UCSD-AML1 (cell line): ENCODE measurements at regions not wholly inside any gene's neighbourhood (a gene's known extent, or its start where the extent isn't known, plus 50 kb on each side); places are given as distances from the start of the nearest gene placed in this dataset.

Experiments
- DNase-seq: peaks from one replicate; lab custom pipeline; 2025; ENCODE audit not compliant: unreplicated experiment; lab: John Stamatoyannopoulos, UW

GRCh38 chr9:108180541-108180940 is 675.2 kb downstream of the ACTL7B start:
- DNase-seq = no peak

- no peak for DNase-seq
Observed at GRCh38 chr9:108178318-108178717, 677.5 kb downstream of the ACTL7B start.

GRCh38 chr9:108168236-108168850 is 678.8 kb upstream of the KLF4 start:
- DNase-seq = no peak

- DNase-seq = no peak
Observed at GRCh38 chr9:108167136-108167900, 677.7 kb upstream of the KLF4 start.

GRCh38 chr9:108166519-108166918 is 677.0 kb upstream of the KLF4 start:
- no peak for DNase-seq

- DNase-seq = no peak
Observed at GRCh38 chr9:108163321-108164005, 673.9 kb upstream of the KLF4 start.

- DNase-seq = no peak
Observed at GRCh38 chr9:108162664-108163063, 673.1 kb upstream of the KLF4 start.

GRCh38 chr9:108161503-108161902 is 671.9 kb upstream of the KLF4 start:
- DNase-seq = no peak

- DNase-seq = no peak
Observed at GRCh38 chr9:108160706-108161355, 671.3 kb upstream of the KLF4 start.

- no peak for DNase-seq
Observed at GRCh38 chr9:108160039-108160438, 670.5 kb upstream of the KLF4 start.

- no peak for DNase-seq
Observed at GRCh38 chr9:108158236-108158995, 668.8 kb upstream of the KLF4 start.

- no peak for DNase-seq
Observed at GRCh38 chr9:108156270-108156998, 666.9 kb upstream of the KLF4 start.

- DNase-seq = no peak
Observed at GRCh38 chr9:108153416-108153815, 663.8 kb upstream of the KLF4 start.

GRCh38 chr9:108150736-108151586 is 661.4 kb upstream of the KLF4 start:
- DNase-seq = no peak

GRCh38 chr9:108149326-108149725 is 659.8 kb upstream of the KLF4 start:
- no peak for DNase-seq

- DNase-seq = peak; percentile 41
Observed at GRCh38 chr9:108142504-108143201, 653.1 kb upstream of the KLF4 start.

GRCh38 chr9:108142142-108142503 is 652.6 kb upstream of the KLF4 start:
- DNase-seq = no peak

- no peak for DNase-seq
Observed at GRCh38 chr9:108139900-108140299, 650.3 kb upstream of the KLF4 start.

- no peak for DNase-seq
Observed at GRCh38 chr9:108138516-108138915, 648.9 kb upstream of the KLF4 start.
